OCI-LY1 (cell line): ENCODE measurements at regions not wholly inside any gene's neighbourhood (a gene's known extent, or its start where the extent isn't known, plus 50 kb on each side); places are given as distances from the start of the nearest gene placed in this dataset.

Experiments
- H2AFZ ChIP-seq: fragments of 200-600 bp; sonication (generic), shearing (Covaris generic); 2 replicates; pipeline ENCODE4 v1.6.0; 2014; ENCODE audit warnings: antibody characterized with exemption, mild to moderate bottlenecking, low read length
- H3F3A ChIP-seq: fragments of 200-600 bp; sonication (generic), shearing (Covaris generic); 2 replicates; pipeline ENCODE4 v1.6.0; 2014; ENCODE audit warnings: mild to moderate bottlenecking, antibody characterized with exemption, low read length, moderate library complexity; ENCODE audit not compliant: insufficient read depth
- H3K27ac ChIP-seq: fragments of 200-600 bp; sonication (generic); 2 replicates; pipeline ENCODE4 v1.5.1; 2014; ENCODE audit warnings: low read length, mixed run types, mild to moderate bottlenecking, low read depth; ENCODE audit not compliant: poor library complexity, severe bottlenecking
- H3K27me3 ChIP-seq: fragments of 200-600 bp; sonication (generic); 2 replicates; pipeline ENCODE4 v1.6.0; 2014; ENCODE audit warnings: antibody characterized with exemption, mild to moderate bottlenecking, low read length, moderate library complexity; ENCODE audit not compliant: insufficient read depth
- H3K36me3 ChIP-seq: fragments of 200-600 bp; sonication (generic); 2 replicates; pipeline ENCODE4 v1.6.1; 2014; ENCODE audit warnings: mild to moderate bottlenecking, antibody characterized with exemption, low read length, moderate library complexity, mixed read lengths; ENCODE audit not compliant: insufficient read depth
- H3K4me1 ChIP-seq: fragments of 200-600 bp; sonication (generic); 2 replicates; pipeline ENCODE4 v1.5.1; 2014; ENCODE audit warnings: mild to moderate bottlenecking, low read length, moderate library complexity; ENCODE audit not compliant: insufficient read depth, severe bottlenecking
- H3K4me2 ChIP-seq: fragments of 200-600 bp; sonication (generic), shearing (Covaris generic); 2 replicates; pipeline ENCODE4 v1.6.1; 2014; ENCODE audit warnings: low read length
- H3K4me3 ChIP-seq: fragments of 200-600 bp; sonication (generic); 2 replicates; pipeline ENCODE4 v1.5.1; 2014; ENCODE audit warnings: low read length, low read depth, mild to moderate bottlenecking, mixed read lengths; ENCODE audit not compliant: poor library complexity, severe bottlenecking
- H3K79me2 ChIP-seq: fragments of 200-600 bp; shearing (Covaris generic); 2 replicates; pipeline ENCODE4 v1.6.1; 2016; ENCODE audit warnings: mixed run types, low read length, mixed read lengths; ENCODE audit not compliant: insufficient read depth
- H3K9ac ChIP-seq: fragments of 200-600 bp; sonication (generic), shearing (Covaris generic); 2 replicates; pipeline ENCODE4 v1.6.1; 2014; ENCODE audit warnings: mild to moderate bottlenecking, low read length, mixed read lengths
- H3K9me2 ChIP-seq: fragments of 200-600 bp; sonication (generic), shearing (Covaris generic); 2 replicates; pipeline ENCODE4 v1.6.1; 2014; ENCODE audit warnings: low read depth, mild to moderate bottlenecking, low read length, mixed read lengths
- H3K9me3 ChIP-seq: fragments of 200-600 bp; shearing (Covaris generic); 2 replicates; pipeline ENCODE4 v1.6.1; 2014; ENCODE audit warnings: low read length, mixed read lengths
- H4K20me1 ChIP-seq: fragments of 200-600 bp; sonication (generic), shearing (Covaris generic); 2 replicates; pipeline ENCODE4 v1.6.0; 2016; ENCODE audit warnings: mild to moderate bottlenecking, low read length; ENCODE audit not compliant: insufficient read depth
- EZH2 ChIP-seq: fragments of 200-600 bp; sonication (generic), shearing (Covaris generic); IDR thresholded peaks from 2 replicates; pipeline ENCODE4 v1.8.0; 2017; ENCODE audit warnings: borderline replicate concordance, mixed run types, mild to moderate bottlenecking, antibody characterized with exemption, low read length, moderate library complexity, mixed read lengths
- TF ChIP-seq, protein P1 (sequence below): fragments of 200-600 bp; sonication (generic), shearing (Covaris generic); IDR thresholded peaks from 2 replicates; pipeline ENCODE4 v1.5.1; 2017; ENCODE audit warnings: mild to moderate bottlenecking, antibody characterized with exemption, low read length, moderate library complexity, mixed read lengths

DNA sequence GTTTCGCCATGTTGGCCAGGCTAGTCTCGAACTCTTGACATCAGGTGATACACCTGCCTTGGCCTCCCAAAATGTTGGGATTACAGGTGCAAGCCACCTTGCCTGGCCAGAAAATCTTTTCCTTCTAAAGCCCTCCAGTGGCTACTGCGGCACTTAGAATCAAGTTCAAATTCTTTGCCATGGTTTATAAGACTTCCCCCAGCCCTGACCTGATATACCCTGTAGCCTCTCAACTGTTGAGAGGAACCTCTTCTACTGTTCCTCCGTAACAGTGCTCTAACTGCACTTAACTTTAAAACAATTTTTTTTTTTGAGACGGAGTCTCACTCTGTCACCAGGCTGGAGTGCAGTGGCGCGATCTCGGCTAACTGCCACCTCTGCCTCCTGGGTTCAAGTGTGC lies 235.6 kb downstream of the BCAS1 start:
- H3K27ac ChIP-seq: peak overlapping the region; percentile 84
- H3K4me2 ChIP-seq: no peak overlapping the region

GRCh38 chr20:53834062-53834442 lies 236.3 kb downstream of the BCAS1 start:
- peaks cover 4% of the 10 kb centered on the region; the same call in 1 of the 2 replicates for H3K9me3 ChIP-seq
- no peak overlapping the region for H2AFZ ChIP-seq
- H4K20me1 ChIP-seq: no peaks in the 10 kb centered on the region
- no peaks in the 10 kb centered on the region; the same call in 1 of the 2 replicates for H3K36me3 ChIP-seq
- H3K4me2 ChIP-seq: peak overlapping the region; percentile 23
- H3K79me2 ChIP-seq: no peaks in the 10 kb centered on the region
- 0 out of 2 replicates have a peak, but pooled peaks cover 4% of the 10 kb centered on the region for H3F3A ChIP-seq
- H3K27me3 ChIP-seq: no peaks in the 10 kb centered on the region
- TF ChIP-seq EZH2: no peak
- TF ChIP-seq, protein P1, sequence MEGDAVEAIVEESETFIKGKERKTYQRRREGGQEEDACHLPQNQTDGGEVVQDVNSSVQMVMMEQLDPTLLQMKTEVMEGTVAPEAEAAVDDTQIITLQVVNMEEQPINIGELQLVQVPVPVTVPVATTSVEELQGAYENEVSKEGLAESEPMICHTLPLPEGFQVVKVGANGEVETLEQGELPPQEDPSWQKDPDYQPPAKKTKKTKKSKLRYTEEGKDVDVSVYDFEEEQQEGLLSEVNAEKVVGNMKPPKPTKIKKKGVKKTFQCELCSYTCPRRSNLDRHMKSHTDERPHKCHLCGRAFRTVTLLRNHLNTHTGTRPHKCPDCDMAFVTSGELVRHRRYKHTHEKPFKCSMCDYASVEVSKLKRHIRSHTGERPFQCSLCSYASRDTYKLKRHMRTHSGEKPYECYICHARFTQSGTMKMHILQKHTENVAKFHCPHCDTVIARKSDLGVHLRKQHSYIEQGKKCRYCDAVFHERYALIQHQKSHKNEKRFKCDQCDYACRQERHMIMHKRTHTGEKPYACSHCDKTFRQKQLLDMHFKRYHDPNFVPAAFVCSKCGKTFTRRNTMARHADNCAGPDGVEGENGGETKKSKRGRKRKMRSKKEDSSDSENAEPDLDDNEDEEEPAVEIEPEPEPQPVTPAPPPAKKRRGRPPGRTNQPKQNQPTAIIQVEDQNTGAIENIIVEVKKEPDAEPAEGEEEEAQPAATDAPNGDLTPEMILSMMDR: no peak
- peaks cover 59% of the 10 kb centered on the region for H3K4me1 ChIP-seq
- no peak overlapping the region for H3K4me3 ChIP-seq
- H3K9me2 ChIP-seq: no peaks in the 10 kb centered on the region
- H3K9ac ChIP-seq: peak overlapping the region; percentile 33
- peak overlapping the region; percentile 84 for H3K27ac ChIP-seq

More for the DNA sequence above, 235.6 kb downstream of the BCAS1 start:
- Histone ChIP-seq H3K4me1 (peaks cover 59% of the 10 kb centered on the region), H4K20me1 (no peaks in the 10 kb centered on the region), H3K9me3 (peaks cover 4% of the 10 kb centered on the region; the same call in 1 of the 2 replicates), H3K9me2 (no peaks in the 10 kb centered on the region), H2AFZ (no peak overlapping the region), H3K4me3 (no peak overlapping the region), H3K27me3 (no peaks in the 10 kb centered on the region), H3K79me2 (no peaks in the 10 kb centered on the region), H3K36me3 (no peaks in the 10 kb centered on the region; the same call in 1 of the 2 replicates), H3K9ac (no peak overlapping the region), H3F3A (0 out of 2 replicates have a peak, but pooled peaks cover 4% of the 10 kb centered on the region)
- TF ChIP-seq, protein P1: no peak
- no peak for TF ChIP-seq EZH2

DNA sequence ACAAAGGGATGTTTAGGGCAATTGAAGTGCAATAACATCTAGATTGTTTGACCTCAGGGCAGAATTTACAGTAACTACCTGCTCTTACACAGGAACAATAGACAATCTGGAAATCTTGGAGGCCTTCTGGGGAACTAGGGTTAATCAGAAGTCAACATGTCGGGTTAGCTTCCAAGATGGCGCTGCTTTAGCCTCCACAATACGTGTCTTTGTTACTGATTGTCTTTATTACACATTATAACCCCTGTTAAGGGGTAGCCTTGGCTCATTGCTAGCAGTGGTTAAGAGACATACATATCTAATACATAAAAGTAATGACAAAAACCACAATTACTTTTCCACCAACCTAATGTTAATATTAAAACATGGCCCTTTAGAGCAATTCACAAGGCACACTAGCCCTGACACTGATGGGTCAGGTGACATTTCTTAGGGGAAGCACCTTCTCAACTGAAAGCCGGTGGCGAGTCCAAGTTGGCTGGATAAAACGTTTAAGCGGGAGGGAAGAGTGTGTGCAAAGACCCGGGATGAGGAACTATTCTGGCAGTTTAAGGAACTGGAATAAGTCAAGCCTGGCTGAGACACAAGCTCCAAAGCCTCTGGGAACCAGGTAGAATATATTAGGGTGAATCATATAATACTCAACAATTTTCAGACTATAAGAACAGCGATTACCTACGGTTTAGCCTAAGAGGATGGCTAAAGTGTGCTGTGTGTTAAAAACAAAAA lies 236.9 kb downstream of the BCAS1 start:
- Histone ChIP-seq H3K4me1 (peaks cover 59% of the 10 kb centered on the region), H2AFZ (no peak overlapping the region), H3K9me2 (no peaks in the 10 kb centered on the region), H4K20me1 (no peaks in the 10 kb centered on the region), H3K9me3 (peaks cover 4% of the 10 kb centered on the region; the same call in 1 of the 2 replicates), H3K27ac (peak overlapping the region; percentile 84), H3K79me2 (no peaks in the 10 kb centered on the region), H3K9ac (peak overlapping the region; percentile 33), H3K27me3 (no peaks in the 10 kb centered on the region), H3K36me3 (no peaks in the 10 kb centered on the region; the same call in 1 of the 2 replicates), H3K4me2 (peak overlapping the region; percentile 23), H3K4me3 (no peak overlapping the region), H3F3A (0 out of 2 replicates have a peak, but pooled peaks cover 4% of the 10 kb centered on the region)
- no peak for TF ChIP-seq EZH2
- TF ChIP-seq, protein P1: no peak
